ENCODE measurements at regions not wholly inside any gene's neighbourhood (a gene's known extent, or its start where the extent isn't known, plus 50 kb on each side); places are given as distances from the start of the nearest gene placed in this dataset.

GRCh38 chr5:159560088-159560487 lies 229.8 kb upstream of the IL12B start:
- no TSS peak for BruUV-seq (replicated peaks)
- Histone ChIP-seq H3K9me1 (ENCODE audit: control insufficient read depth, insufficient read depth, low read length) (no peaks in the 10 kb centered on the region), H3K27me3 (ENCODE audit: control insufficient read depth in 2 of 2, insufficient read depth in 2 of 2, low read length in 2 of 2) (no peaks in the 10 kb centered on the region; a peak in 1 of 5 replicates), H3K4me1 (replicated peaks in 1 of 2; ENCODE audit: control insufficient read depth in 2 of 2, insufficient read depth in 2 of 2, low read length in 2 of 2) (no peaks in the 10 kb centered on the region), H3K27ac (ENCODE audit: extremely low read depth, low read depth, low read length) (no peak overlapping the region), H3K4me2 (ENCODE audit: insufficient read depth, low read length) (no peak overlapping the region), H3K79me2 (ENCODE audit: control insufficient read depth, insufficient read depth, low read length) (no peaks in the 10 kb centered on the region), H2AFZ (ENCODE audit: low read depth, low read length) (no peak overlapping the region), H3K9ac (ENCODE audit: insufficient read depth in 1 of 2, low read depth in 2 of 2, low read length in 2 of 2) (no peak overlapping the region), H3K9me3 (replicated peaks; ENCODE audit: control insufficient read depth, insufficient read depth, low read depth, low read length) (no peaks in the 10 kb centered on the region), H4K20me1 (replicated peaks; ENCODE audit: control insufficient read depth, insufficient read depth, low read length) (no peaks in the 10 kb centered on the region), H3K36me3 (ENCODE audit: control insufficient read depth, insufficient read depth, low read length) (no peaks in the 10 kb centered on the region), H3K4me3 (no peak overlapping the region)
- ATAC-seq (no peak), DNase-seq (ENCODE audit: extremely low read depth in 1 of 4, low spot score in 3 of 4) (no peak), FAIRE-seq (no peak)
- ChIA-PET POLR2A (no interaction called here), CTCF (ENCODE audit: low intra/inter-chr PET ratio) (no interaction called here)
- in situ Hi-C loops (cut with MboI) (no loop called here), intact Hi-C loops (cut with micrococcal nuclease) (no loop called here)
- WGBS (ENCODE audit: insufficient coverage, low coverage, missing lambda C conversion rate) = 1% methylated on average over 7 of the region's 7 CpGs
- TF ChIP-seq DIDO1 (tag; IDR thresholded peaks at IDR 0.05; ENCODE audit: low read depth) (no peak), GABPB2 (CRISPR knock-in tag; conservative IDR thresholded peaks at IDR 0.05) (no peak), SP1 (CRISPR knock-in tag; IDR thresholded peaks at IDR 0.05) (no peak), RBM17 (IDR thresholded peaks at IDR 0.05; ENCODE audit: borderline replicate concordance, low read depth, low read length) (no peak), FOXM1 (IDR thresholded peaks at IDR 0.05; ENCODE audit: low read depth) (no peak), FOXM1 (CRISPR knock-in tag; IDR thresholded peaks at IDR 0.05; ENCODE audit: low read depth) (no peak), EWSR1 (IDR thresholded peaks at IDR 0.05; ENCODE audit: borderline replicate concordance, low read depth, partially characterized antibody) (no peak), YY1 (IDR thresholded peaks at IDR 0.05; ENCODE audit: borderline replicate concordance in 1 of 3, control insufficient read depth in 1 of 3, extremely low read depth in 1 of 3, insufficient read depth in 3 of 3, insufficient read length in 1 of 3, insufficient replicate concordance in 2 of 3, low read depth in 1 of 3, low read length in 2 of 3) (no peak), ZBTB11 (CRISPR knock-in tag; IDR thresholded peaks at IDR 0.05) (no peak), RBM22 (IDR thresholded peaks at IDR 0.05; ENCODE audit: low read depth, low read length, poor library complexity, severe bottlenecking) (no peak), DNMT1 (IDR thresholded peaks at IDR 0.05) (no peak), THRB (CRISPR knock-in tag; conservative IDR thresholded peaks at IDR 0.05) (no peak), SNIP1 (IDR thresholded peaks at IDR 0.05; ENCODE audit: low read depth) (no peak), GTF2E2 (tag; IDR thresholded peaks at IDR 0.05) (no peak), ELK3 (CRISPR knock-in tag; IDR thresholded peaks at IDR 0.05) (no peak), NFRKB (IDR thresholded peaks at IDR 0.05; ENCODE audit: low read depth) (no peak), POLR2B (IDR thresholded peaks at IDR 0.05; ENCODE audit: low read depth, partially characterized antibody) (no peak), ZNF431 (CRISPR knock-in tag; IDR thresholded peaks at IDR 0.05) (no peak)
